Glomerular endothelial cell (primary cell): ENCODE measurements at regions not wholly inside any gene's neighbourhood (a gene's known extent, or its start where the extent isn't known, plus 50 kb on each side); places are given as distances from the start of the nearest gene placed in this dataset.
"Not testable (repeated sequence)": the region's sequence is repeated elsewhere in the genome, so short reads cannot be mapped to it uniquely, and the experiment has no call there.

ENCODE experiments used
- DNase-seq: peaks from one replicate; pipeline ENCODE4 v3.0.0-alpha.2; 2011; ENCODE audit warnings: low read depth, low spot score; ENCODE audit errors: extremely low read depth

DNA sequence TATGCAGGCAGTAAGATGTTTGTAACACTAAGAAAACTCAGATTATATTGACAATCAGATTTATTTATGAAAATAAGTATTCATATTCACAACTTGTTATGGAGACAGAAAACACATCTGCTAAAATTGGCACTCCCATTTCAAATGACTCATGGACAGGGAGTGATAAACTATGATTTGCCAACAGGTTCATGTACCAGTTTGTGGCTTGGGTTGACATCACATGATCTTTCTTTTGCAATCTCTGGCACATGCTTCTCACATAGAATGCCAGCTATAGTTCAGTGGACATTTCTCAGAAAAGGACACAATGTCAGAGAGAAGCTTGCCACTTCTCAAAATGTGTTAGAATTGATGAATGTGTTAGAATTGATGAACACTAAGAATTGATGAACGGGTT lies 663.2 kb upstream of the ANKRD30A start:
- DNase-seq, result no peak

DNA sequence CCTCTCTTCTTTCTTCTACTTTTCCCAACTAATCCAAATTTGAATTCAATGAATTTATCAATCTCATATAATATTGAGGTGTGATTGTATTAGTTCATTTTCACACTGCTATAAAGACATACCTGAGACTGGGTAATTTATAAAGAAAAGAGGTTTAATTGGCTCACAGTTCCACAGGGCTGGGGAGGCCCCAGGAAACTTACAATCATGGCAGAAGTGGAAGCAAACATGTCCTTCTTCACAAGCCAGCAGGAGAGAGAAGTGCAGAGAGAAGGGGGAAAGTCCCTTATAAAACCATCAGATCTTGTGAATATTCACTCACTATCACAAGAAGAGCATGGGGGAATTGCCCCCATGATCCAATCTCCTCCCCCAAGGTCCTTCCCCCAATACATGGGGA lies 667.0 kb upstream of the ANKRD30A start:
- DNase-seq, result not testable (repeated sequence)

DNA sequence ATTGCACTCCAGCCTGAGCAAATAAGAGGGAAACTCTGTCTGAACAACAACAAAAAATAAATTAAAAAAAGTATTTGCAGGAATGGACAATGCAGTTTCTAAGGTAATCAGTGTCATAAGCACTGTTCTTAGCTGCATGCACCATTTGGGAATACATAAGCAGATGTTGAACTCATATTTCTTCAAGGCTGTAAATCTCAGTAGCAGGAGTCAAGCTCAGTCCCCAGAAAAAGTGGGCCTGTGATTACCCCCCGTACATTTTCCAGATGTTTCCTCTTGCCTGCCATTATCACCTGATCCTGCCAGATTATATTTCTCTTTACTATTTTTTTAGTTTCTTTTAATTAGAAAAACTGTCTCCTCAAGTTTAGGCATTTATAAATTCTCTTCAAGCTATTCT lies 667.6 kb upstream of the ANKRD30A start:
- no peak for DNase-seq

DNA sequence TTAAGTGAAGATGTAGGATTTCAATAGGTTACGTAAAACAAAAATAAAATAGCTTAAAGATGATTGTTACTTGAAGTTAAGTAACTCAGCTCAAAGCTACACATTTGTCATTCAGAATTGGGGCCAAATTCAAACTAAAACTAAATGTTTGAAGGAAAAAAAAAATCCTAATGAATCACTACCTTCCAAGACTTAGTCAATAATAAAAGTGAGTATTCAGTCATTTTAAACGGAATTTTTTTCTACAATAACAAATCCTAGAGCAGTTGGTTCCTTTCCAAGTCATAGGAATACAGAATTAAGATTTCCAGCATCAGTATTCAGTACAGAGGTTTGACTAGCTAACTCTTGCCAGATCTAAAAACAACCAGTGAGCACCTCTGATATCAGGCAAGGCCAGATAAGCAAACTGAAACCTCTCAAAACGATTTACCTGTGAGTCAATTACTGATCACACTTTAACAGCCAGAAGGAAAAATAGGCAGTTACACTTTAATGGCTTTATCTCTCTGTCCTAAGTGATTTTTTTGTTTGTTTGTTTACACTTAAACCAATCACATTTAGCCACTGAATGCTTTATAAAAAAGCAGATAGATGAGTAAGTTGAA lies 669.8 kb upstream of the ANKRD30A start:
- no peak for DNase-seq

DNA sequence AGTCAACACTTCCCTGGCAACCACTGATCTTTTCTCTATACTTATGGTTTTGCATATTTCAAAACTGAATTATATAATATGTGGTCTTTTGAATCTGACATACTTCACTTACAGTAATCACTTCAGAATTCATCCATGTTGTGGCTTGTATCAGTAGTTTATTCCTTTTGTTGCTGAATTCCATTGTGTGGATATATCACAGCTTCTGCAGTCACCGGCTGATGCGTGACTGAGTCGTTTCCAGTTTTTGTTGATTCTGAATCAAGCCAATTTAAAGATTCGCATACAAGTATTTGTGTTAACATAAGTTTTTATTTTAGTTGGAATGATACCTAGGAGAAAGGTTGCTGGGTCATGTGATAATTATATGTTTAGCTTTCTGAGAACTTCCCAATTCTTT lies 672.5 kb upstream of the ANKRD30A start:
- DNase-seq, result no peak

DNA sequence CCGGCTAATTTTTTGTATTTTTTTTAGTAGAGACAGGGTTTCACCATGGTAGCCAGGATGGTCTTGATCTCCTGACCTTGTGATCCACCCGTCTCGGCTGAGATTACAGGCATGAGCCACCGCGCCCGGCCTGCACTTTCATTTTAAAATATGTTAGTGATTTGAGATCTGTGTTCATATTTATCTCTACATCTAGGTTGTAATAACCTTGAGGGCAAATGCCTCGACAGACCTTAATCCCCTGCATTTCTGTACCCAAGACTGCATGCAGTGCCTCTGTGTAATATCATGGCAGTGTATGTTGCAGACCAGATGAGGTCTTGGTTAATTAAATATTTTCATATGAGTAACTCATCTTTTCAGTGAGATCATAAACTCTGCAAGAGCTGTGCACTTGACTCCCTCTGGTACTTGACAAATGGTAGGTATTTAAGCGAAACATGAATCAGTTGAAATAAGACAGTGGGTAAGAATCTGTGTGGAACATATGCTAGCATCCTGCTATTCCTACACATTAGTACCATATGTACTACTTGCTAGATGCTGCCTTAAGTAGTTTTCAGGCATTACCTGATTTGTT lies 673.9 kb upstream of the ANKRD30A start:
- DNase-seq, result no peak

DNA sequence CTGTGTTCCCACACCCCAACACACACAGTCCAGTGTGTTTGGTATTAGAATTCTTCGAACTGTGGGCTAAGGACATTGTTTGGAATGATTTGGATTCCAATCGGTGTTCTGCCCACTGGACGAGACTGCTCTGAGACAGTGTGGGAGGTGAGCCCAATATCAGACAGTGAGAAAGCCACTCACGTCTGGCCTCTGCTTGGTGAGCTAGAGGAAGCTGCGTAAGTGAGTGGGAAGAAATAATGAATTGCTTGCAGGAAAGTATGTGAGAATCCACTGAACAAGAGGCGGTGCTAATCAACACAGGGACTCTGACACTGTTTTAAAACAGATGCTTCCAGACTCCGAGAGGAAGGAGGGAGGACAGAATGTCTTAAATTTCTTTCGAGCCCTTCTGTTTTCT lies 675.0 kb upstream of the ANKRD30A start:
- no peak for DNase-seq

DNA sequence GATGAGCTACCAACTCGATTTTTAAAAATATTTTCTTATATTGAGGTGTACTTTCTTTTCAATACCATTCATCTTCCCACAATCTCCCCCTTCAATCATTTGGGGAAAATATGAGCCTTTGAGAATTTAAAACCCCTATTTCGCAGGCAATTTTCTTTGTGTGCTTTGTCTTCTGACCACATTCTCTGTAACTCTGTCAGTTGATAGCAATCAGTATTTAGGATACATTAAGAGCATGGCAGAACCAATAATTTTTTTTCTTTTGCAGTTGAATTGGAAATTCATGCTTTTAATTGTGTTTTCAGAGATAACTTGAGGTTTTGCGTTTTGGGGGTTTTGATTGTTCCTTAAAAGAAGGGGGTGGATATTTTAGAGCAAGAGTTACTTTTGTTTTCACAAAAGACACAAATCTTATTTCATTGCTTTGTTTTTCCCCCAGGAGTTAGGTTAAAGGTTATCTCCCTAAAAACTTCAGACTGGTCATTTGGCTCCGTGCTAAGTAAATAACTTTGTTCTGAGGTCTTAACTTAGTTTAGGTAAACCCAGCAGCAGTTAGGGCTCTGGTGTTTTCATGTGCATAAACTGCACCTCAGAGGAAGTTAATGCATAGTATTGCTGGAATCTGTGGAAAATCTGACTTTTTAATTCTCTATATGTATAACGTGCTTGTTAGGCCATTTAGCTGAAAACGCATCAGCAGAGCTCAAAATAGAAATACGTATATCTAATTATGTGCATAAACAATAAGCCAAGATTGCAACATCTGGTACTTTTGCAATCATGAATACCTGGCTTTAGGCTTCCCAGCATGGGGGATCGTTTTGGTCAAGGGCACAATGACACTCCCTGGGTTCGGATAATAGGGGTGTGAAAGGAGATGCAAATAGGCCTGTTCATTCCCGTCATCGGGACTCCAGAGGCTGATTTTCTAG lies 676.4 kb upstream of the ANKRD30A start:
- no peak for DNase-seq

DNA sequence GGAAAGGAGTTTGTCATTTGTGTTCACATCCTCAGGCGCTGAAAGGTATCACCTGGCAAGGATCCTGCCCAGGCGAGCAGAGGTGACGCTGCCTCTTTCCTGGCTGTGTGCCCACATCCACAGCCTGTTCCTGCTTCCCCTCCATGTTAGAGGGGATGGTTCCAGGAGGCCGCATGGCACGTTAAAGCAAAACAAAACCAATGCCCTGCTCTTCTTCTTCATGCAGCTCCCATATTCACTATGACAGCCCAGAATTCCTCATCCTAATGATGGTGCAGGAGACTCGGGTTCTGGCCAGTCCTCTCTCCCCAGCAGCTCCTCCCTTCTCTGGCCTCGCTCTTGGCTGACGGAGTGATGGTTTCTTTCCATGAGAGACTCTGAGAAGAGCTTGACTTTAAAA lies 678.5 kb upstream of the ANKRD30A start:
- no peak for DNase-seq

DNA sequence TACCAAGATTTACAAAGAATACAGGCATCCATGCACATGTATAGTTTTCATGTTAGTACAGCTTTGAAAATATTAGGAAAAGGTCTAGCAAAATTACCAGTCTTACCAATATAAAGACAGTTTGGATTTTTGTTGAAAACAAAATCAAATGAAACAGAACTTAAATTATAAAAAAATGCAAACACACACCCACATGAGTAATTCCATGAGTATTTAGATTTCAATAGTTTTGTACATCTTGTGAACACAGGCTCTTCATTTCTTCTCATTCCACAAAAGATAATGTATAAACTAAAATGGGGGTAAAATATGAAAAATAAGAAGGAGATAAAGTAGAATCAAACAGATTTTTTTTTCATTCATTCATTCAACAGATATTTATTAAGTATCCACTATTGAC lies 682.2 kb upstream of the ANKRD30A start:
- DNase-seq, result no peak

DNA sequence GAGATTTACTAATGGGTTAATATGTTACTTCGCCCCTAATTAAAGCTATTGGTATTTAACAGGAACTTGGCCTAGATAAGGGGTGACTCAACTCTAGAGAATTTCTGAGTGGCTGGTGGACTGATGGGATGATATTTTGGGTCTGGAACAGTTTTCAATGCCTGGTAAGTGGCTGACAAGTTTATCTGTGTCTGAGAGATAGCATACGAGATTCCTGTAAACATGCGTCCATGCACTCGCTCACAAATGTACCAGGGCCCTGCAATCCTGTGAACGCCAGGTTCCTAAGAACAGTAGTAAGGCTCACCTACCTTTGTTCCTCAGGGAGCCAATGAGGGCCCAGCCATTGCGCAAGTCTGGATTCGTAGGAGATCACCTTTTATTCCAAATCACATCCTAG lies 683.8 kb upstream of the ANKRD30A start:
- no peak for DNase-seq

DNA sequence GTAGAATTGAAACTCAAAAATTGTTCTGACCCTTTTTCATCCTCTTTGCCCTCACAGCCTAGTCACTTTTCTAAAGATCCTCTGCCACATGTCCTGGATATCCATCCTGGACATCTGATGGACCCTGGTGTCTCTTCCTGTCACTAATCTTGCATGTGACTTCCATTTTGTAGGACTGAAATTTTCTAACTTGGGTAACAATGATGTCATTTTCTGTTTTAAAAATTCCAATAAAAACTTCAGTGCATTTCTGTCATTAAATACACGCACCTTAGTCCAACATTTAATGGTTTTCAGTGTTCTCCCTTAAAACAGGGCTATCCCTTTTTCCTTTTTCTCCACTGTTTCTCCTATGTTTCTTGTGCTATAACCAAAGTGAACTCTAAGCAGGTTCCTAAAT lies 684.9 kb upstream of the ANKRD30A start:
- DNase-seq, result no peak

DNA sequence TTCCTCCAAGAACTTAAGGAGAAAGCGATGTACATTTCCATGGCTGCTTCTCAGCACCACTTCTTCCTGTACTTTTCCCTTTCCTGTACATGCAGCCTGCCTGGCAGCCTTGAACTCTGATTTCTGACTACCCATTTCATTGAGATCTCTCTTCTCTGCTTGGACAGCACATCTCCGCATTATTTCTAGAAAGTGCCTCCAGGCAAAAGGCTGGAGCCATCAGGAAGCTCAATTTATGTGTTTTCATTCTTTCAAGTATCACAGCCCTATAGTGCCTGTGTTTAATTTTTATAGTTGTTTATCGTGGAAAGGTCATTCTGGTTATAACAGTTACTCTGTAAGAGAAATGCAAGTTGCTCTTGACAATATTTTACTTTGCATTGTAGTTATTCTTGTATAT lies 688.0 kb upstream of the ANKRD30A start:
- no peak for DNase-seq

DNA sequence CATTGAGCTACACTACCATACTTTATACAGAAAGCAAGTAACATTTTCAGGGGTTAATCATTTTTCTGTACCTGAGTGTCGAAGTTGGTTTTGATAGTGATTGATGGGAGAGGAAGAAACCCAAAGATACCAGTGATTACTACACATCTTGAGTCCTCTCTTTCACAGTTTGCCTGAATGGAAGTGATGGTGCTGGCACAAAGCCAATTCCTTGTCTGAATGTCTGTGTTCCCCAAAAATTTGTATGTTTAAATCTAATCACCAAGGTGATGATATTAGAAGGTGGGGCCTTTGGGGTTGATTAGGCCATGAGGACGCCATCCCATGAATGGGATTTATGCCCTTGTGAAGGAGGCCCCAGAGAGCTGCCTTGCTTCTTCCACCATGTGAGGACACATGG lies 696.9 kb upstream of the ANKRD30A start:
- no peak for DNase-seq

DNA sequence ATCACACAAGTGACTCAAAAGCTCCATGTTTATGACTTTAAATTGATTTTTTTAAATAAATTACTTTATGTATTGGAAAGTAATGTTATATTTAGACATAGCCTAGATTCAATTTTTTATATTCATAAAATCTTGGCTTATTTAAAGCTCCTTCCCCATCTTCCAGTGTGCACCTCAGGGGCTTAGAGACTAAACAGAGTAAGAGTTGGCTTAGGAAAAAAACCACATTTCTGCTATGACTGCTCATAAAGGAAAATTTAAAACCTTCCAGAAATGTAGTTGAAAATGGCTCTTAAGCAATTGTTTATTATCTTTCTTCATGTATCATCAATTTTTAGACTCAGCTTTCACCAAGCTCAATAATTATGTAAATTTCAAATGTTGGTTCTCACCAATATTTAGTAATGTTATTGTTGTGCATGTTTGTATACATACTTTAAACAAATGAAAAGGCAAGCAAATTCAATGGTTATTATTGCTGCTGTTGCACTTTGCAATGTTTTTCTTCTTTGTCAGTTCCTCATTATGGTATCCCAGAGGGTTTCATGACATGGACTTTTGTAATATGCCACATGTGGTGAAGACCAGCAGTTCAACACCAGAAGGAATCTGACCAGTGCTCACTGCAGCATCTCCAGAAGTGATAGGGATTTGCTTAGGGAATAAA lies 700.1 kb upstream of the ANKRD30A start:
- DNase-seq, result no peak

DNA sequence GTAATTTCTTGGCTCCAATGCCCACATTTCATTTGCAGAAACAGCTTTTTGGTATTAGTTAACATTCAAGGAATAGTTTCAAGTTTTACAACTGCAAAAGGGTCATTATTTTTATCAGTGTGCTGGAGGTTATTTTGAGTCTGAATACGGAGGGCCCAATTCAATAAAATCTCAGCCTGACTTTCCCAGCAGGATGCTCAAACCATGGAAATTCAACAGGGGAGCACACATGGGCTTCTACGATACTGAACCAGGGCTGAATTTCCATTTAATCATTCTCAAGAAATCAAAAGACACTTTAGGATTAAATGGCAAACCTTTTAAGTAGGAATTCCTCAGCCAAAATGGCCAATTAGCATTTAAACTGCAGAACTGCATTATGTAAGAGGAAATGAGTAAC lies 700.9 kb upstream of the ANKRD30A start:
- DNase-seq, result no peak

DNA sequence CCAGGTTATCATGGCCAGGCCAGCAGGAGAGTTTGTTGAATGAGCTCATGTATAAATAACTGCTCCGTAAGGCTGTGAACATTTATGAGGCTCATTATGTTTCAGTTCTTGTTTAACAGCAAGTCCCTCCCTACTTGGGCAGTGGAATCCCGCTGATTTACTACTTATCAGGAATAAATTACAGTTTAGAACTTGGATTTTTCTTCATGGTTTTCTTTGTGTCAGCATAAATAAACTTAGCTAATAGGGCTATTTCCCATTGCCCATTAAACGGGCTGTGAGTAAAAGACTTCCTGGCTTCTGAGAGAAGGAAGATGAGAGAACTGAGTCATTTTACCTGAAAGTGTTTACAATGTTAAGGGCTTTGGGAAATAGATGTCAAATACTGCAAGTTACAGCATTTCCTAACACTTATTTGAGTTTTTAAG lies 701.6 kb upstream of the ANKRD30A start:
- no peak for DNase-seq

DNA sequence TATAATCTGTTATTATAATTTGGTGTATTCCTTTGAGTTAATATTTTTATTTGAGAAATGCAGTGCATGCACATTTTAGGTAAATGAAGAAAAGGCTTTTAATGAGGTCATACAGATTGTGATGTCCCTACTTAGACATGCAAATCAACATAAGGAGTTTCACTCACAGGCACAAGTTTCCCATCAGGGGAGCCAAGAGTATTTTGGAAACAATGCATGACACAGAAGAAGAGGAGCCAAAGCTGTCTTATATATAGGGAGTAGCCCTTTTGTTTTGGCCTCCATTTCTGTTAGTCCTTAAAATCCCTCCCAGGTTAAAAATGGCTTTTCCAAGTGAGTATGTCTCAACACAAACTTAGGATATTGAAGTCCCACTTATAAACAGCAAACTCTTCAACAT lies 703.4 kb upstream of the ANKRD30A start:
- DNase-seq, result no peak

DNA sequence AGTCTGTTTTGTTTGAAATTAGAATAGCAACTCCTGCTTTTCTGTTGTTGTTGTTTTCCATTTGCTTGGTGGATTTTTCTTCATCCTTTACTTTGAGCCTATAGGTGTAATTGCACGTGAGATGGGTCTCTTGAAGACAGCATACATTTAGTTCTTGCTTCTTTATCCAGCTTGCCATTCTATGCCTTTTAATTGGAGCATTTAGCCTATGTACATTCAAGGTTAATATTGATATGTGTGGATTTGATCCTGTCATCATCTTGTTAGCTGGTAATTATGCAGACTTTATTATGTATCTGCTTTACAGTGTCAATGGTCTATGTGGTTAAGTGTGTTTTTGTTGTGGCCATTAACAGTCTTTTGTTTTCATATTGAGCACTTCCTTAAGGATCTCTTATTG lies 708.9 kb upstream of the ANKRD30A start:
- no peak for DNase-seq

DNA sequence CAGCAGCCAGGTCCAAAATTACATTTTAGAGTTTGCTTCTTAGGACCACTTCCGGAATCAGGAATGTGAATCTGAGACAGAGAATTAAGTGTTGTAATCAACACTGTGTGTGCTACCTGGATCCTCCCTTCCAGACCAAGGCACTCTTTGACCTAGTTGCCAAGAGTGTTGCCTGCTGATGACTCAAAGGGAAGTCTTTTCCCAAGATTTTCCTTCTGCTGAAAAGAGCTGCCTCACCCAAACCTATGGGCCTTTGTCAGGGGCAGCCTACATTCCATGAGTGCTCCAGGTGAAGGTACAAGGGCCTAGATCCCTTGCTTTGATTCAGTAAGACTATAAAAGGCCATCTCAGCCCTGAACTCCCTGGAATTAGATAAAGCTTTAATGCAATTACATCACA lies 712.5 kb upstream of the ANKRD30A start:
- no peak for DNase-seq

DNA sequence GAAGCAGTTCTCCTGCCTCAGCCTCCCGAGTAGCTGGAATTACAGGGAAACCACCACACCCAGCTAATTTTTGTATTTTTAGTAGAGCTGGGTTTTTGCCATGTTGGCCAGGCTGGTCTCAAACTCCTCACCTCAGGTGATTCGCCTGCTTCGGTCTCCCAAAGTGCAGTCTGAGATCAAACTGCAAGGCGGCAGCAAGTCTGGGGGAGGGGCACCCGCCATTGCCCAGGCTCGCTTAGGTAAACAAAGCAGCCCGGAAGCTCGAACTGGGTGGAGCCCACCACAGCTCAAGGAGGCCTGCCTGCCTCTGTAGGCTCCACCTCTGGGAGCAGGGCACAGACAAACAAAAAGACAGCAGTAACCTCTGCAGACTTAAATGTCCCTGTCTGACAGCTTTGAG lies 725.2 kb upstream of the ANKRD30A start:
- DNase-seq, result not testable (repeated sequence)

DNA sequence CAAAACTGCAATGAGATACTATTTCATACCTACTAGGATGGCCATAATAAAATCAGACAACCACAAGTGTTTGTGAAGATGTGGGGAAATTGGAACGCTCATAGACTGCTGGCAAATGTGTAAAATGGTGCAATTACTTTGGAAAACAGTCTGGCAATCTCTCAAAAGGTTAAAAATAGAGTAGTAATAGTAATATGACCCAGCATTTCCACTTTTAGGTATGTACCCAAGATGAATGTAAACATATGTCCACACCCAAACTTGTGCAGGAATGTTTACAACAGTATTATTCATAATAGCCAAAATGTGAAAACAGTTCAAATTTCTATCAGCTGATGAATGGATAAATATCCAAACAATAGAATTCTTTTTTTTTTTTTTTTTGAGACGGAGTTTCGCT lies 731.6 kb upstream of the ANKRD30A start:
- DNase-seq, result no peak
